Mucosa of descending colon (tissue), 3 donors: ENCODE measurements at regions not wholly inside any gene's neighbourhood (a gene's known extent, or its start where the extent isn't known, plus 50 kb on each side); places are given as distances from the start of the nearest gene placed in this dataset.
"Not testable (repeated sequence)": the region's sequence is repeated elsewhere in the genome, so short reads cannot be mapped to it uniquely, and the experiment has no call there.

ENCODE experiments used
- ATAC-seq: fragments of 200-7000 bp; cut with Tn5 transposase; one replicate; pipeline ENCODE4 v1.9.1; 2020; ENCODE audit warnings: mild to moderate bottlenecking, moderate library complexity
- DNase-seq, 3 donors: peaks; one replicate each; pipeline ENCODE4 v3.0.0-alpha.2; 2020
- H3K36me3 ChIP-seq: fragments of 200-600 bp; one replicate; pipeline ENCODE4 v1.8.0; 2021; ENCODE audit warnings: low read depth, mild to moderate bottlenecking
- H3K4me1 ChIP-seq: fragments of 200-600 bp; one replicate; pipeline ENCODE4 v1.8.0; 2021; ENCODE audit warnings: low read depth, mild to moderate bottlenecking
- H3K4me3 ChIP-seq: fragments of 200-600 bp; one replicate; pipeline ENCODE4 v1.8.0; 2021; ENCODE audit warnings: mild to moderate bottlenecking
- H3K9me3 ChIP-seq: fragments of 200-600 bp; one replicate; pipeline ENCODE4 v1.8.0; 2021; ENCODE audit warnings: mild to moderate bottlenecking
- intact Hi-C, 2 donors: fragments of 100-400 bp; cut with DNase I in 1 of 2; cut with micrococcal nuclease in 1 of 2; formaldehyde crosslinking; loops; one replicate each; pipeline versions ENCODE4 v1.11.0 to v1.11.1; 2022; cut with DNase I, micrococcal nuclease
- TF ChIP-seq, protein P1 (sequence below): fragments of 200-600 bp; IDR thresholded peaks from one replicate; pipeline ENCODE4 v1.8.0; 2022; ENCODE audit warnings: antibody characterized with exemption, mild to moderate bottlenecking
- donor health status: DM: no; HTN: no; CAD: no; lungs with moderate emphysema.
- donor health status: DM: no; HTN: no; CAD: no.
- donor health status: DM: no; HTN: yes; CAD: no.

DNA sequence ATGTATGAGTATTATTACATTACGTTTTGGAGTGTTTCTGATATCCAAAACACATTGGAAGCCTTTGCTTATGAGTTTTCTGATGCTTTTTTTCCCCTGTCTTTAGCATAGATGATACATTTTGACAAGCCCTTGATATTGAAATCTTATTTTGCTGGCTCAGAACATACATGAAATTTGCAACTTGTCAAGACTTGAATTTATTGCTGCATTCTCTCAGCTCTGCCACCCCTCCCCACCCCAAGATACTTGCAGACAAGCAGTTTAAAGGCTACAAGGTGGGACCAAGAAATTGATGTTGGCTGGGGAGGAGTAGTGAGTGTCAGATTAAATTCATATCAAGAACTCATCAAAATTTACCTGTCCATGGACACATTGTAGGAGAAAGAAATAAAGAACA is 160.2 kb downstream of the GJA1 start:
- Histone ChIP-seq H3K9me3 (no peaks in the 10 kb centered on the region), H3K36me3 (no peaks in the 10 kb centered on the region), H3K4me3 (no peak overlapping the region), H3K4me1 (no peaks in the 10 kb centered on the region)
- intact Hi-C loops: no loop called here
- no peak for DNase-seq
- no peak for ATAC-seq
- TF ChIP-seq, protein P1, sequence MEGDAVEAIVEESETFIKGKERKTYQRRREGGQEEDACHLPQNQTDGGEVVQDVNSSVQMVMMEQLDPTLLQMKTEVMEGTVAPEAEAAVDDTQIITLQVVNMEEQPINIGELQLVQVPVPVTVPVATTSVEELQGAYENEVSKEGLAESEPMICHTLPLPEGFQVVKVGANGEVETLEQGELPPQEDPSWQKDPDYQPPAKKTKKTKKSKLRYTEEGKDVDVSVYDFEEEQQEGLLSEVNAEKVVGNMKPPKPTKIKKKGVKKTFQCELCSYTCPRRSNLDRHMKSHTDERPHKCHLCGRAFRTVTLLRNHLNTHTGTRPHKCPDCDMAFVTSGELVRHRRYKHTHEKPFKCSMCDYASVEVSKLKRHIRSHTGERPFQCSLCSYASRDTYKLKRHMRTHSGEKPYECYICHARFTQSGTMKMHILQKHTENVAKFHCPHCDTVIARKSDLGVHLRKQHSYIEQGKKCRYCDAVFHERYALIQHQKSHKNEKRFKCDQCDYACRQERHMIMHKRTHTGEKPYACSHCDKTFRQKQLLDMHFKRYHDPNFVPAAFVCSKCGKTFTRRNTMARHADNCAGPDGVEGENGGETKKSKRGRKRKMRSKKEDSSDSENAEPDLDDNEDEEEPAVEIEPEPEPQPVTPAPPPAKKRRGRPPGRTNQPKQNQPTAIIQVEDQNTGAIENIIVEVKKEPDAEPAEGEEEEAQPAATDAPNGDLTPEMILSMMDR: no peak

DNA sequence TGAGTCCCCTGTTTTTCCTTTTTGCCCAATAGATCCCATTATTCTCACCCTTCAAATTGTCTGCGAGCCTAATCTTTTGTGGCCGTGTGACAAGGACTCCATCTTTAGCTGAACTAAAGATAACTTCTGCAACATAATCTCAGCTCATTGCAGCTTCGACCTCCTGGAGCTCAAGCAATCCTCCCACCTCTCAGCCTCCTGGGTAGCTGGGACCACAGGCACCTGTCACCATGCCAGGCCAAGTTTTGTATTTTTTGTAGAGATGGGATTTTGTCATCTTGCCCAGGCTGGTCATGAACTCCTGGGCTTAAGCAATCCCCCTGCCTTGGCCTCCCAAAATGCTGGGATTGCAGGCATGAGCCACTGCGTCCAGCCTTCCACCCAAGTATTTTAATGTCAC is 161.0 kb downstream of the GJA1 start:
- TF ChIP-seq, protein P1: no peak
- no peak for ATAC-seq
- no peaks in the 10 kb centered on the region for H3K9me3 ChIP-seq
- DNase-seq: no peak
- H3K4me3 ChIP-seq: no peak overlapping the region
- intact Hi-C loops: no loop called here
- no peaks in the 10 kb centered on the region for H3K4me1 ChIP-seq
- H3K36me3 ChIP-seq: no peaks in the 10 kb centered on the region

DNA sequence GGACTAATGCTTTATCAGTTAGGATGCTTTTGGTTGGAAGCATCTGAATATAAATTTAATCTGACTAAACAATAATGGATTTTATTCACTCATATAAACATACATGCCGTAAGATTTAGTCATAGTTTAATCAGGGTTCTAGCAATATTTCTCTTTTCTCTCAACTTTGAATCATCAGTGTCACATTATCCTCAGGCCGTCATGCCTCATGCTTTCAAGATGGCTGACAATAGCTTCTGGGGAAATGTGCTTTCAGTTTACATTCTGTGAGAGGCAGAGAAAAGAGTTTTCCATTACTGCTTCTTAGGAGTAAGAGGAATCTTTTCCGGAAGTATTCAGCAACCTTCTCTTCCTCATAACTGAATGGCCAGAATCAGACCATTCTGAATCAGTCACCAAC is 162.2 kb downstream of the GJA1 start:
- Histone ChIP-seq H3K4me3 (no peak overlapping the region), H3K4me1 (no peaks in the 10 kb centered on the region), H3K36me3 (no peaks in the 10 kb centered on the region), H3K9me3 (no peaks in the 10 kb centered on the region)
- ATAC-seq (no peak), DNase-seq (no peak)
- intact Hi-C loops: no loop called here
- TF ChIP-seq, protein P1: no peak

DNA sequence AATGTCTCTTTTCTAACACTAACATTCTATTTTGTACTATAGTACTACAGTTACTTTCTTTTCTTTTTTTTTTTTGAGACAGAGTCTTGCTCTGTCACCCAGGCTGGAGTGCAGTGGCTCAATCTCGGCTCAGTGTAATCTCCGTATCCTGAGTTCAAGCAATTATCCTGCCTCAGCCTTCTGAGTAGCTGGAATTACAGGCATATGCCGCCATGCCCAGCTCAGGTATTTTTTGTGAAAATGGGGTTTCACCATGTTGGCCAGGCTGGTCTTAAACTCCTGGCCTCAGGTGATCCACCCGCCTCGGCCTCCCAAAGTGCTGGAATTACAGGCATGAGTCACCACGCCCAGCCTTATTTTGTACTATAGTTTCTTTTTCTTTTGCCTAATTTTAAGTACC is 163.9 kb downstream of the GJA1 start:
- DNase-seq, intact Hi-C loops, H3K9me3 ChIP-seq, H3K36me3 ChIP-seq, H3K4me3 ChIP-seq, ATAC-seq, H3K4me1 ChIP-seq: not testable (repeated sequence)

DNA sequence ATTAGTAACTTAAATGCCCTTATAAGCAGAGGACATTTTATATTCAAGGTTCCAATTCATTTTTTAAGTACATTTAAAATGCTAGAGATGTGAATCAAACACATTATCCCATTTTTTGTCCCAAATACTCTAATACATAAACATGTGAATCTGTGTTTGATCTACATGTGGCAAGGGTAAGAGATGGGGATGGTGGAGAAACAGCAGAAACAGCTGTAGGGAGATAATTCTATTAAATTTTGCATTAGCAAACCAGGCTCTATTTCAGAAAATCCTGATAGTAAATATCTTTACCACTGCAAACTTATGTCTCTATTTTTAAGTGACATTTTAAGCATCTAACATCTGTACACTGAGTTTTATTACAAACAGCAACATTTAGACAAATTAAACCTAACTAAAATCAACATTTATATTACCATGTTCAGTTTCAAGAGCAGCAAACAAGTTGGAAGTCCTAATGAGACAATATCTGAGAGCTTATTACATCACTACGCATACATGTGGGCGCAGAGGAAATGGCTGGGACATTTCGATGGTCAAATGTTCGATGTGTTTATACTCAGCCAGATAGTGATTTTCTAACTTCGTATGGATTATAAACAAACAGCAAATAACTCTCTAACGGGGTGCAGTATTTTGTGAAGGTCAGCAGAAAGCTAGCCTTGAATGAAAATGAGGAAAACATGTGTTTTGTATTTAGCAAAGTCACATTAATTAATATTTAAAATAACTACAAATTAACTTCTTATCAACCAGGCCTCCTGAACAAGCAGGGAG is 165.1 kb downstream of the GJA1 start:
- Histone ChIP-seq H3K4me1 (no peaks in the 10 kb centered on the region), H3K9me3 (no peaks in the 10 kb centered on the region), H3K4me3 (no peak overlapping the region), H3K36me3 (no peaks in the 10 kb centered on the region)
- intact Hi-C loops: no loop called here
- no peak for ATAC-seq
- TF ChIP-seq, protein P1: no peak
- no peak for DNase-seq

DNA sequence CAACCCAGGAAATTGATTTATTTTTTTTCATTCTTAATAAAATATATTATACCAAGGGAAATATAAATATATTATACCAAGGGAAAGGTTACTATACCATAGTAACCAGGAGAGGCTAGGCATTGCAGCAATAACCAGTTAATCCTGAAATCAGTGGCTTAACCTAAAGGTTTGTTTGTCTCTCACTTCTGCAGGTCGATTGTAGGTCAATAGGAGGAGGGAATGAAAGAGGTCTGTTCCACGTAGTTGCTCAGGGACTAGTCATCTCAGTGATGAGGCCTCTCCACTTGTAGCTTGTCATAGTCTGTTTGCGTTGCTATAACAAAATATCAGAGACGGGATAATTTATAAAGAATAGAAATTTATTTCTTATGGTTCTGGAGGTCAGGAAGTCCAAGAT is 168.0 kb downstream of the GJA1 start:
- DNase-seq: no peak
- H3K36me3 ChIP-seq: no peaks in the 10 kb centered on the region
- TF ChIP-seq, protein P1: no peak
- ATAC-seq: no peak
- H3K4me1 ChIP-seq: no peaks in the 10 kb centered on the region
- no peaks in the 10 kb centered on the region for H3K9me3 ChIP-seq
- intact Hi-C loops: no loop called here
- no peak overlapping the region for H3K4me3 ChIP-seq
